ENCODE measurements at regions not wholly inside any gene's neighbourhood (a gene's known extent, or its start where the extent isn't known, plus 50 kb on each side); places are given as distances from the start of the nearest gene placed in this dataset.
A peak's percentile ranks its signal among the peaks of the same experiment; 100 is the strongest.

GRCh38 chr3:150082898-150083654 lies 112.4 kb upstream of the PFN2 start:
- H3K4me3 ChIP-seq (replicated peaks in 1 of 2; ENCODE audit: low read depth in 2 of 2, low read length in 2 of 2) = peak overlapping the region; percentile 3 to 22
- TF ChIP-seq CTCF (IDR thresholded peaks at IDR 0.05; ENCODE audit: low read depth, low read length) = no peak
- DNase-seq (ENCODE audit: low read depth in 2 of 2) = no peak

DNA sequence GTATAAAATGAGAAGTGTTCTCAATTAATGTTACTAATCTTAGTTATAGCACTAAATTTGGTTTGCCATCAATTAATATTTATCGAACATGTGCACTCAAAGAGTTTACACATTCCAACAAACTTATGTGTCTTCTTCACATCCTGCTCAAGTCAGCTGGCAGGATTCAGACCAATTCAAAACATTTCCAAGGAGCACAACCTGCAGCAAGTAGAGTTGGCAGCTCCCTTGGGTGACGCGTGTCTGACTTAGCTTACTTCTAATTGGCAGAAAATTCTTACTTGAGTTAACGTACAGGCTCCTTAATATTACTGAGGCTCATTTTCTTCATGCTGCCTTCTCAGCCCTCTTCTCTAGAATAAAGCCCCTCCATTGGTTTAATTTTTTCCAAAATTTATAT lies 110.4 kb upstream of the PFN2 start:
- DNase-seq (ENCODE audit: low read depth in 2 of 2) = peak; percentile 49 to 68
- no peak overlapping the region for H3K4me3 ChIP-seq (replicated peaks in 1 of 2; ENCODE audit: low read depth in 2 of 2, low read length in 2 of 2)
- no peak for TF ChIP-seq CTCF (IDR thresholded peaks at IDR 0.05; ENCODE audit: low read depth, low read length)

DNA sequence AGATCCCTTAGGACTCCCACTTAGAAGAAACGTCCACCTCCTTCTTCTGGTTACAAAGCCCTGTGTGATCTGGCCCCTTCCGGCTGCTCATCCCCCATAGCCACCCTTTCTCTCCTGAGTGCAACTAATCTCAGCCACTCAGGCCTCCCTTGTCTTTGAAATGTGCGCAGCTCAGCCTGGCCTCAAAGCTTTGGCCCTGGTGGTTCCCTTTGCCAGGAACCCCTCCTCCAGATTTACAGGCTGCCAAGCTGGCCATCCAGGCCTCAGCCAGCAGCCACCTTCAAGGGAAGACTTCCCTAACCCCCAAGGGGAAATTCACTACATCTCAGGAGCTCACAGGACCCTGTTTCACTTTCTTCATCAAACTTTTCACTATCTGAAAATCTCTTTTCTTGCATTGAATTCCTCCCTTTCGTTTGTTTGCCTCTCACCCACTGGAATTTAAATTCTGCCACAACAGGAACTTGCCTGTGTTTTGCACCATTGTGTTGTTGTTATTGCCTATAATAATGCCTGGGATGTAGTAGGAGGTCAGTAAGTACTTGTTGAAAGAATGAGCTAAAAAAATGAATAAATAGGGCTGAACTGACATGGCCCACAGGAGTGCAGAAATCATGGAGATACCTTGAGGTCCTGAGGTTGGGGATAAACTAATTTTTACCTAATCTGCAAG lies 109.5 kb upstream of the PFN2 start:
- DNase-seq (ENCODE audit: low read depth in 2 of 2) = peak in 1 of 2 donors; percentile 26
- TF ChIP-seq CTCF (IDR thresholded peaks at IDR 0.05; ENCODE audit: low read depth, low read length) = no peak
- no peak overlapping the region for H3K4me3 ChIP-seq (replicated peaks in 1 of 2; ENCODE audit: low read depth in 2 of 2, low read length in 2 of 2)

GRCh38 chr3:150079029-150079739 lies 108.5 kb upstream of the PFN2 start:
- no peak overlapping the region for H3K4me3 ChIP-seq (replicated peaks in 1 of 2; ENCODE audit: low read depth in 2 of 2, low read length in 2 of 2)
- no peak for TF ChIP-seq CTCF (IDR thresholded peaks at IDR 0.05; ENCODE audit: low read depth, low read length)
- peak; percentile 89 to 91 for DNase-seq (ENCODE audit: low read depth in 2 of 2)

DNA sequence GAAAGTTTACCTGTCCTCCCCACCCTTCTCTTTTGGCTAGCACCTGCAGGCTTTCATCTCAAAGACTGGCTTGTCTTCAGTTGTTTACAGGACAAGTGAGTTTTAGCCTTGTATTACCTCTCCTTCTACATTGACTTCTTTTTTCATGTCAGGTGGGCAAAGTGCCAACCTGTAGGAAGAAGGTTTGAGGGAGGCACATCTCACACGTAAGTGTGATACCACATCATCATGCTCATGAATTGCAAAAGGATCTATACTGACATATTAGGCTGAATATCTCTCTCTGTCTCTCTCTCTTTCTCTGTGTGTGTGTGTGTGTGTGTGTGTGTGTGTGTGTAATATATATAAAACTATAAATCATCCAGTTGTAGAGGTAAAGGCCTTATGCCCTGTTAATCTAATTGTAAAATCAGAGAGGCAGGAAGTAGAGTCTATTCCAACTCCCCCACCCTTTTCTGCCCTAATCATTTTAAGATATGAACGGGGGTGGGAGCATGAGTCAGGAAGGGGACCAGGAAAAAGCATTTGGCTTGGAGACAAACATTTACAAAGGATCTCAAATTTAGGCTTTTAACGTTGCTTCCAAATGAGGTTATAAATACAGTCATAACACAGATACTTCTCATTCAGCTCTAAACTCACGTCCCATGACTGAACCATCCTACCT lies 107.0 kb upstream of the PFN2 start:
- TF ChIP-seq CTCF (IDR thresholded peaks at IDR 0.05; ENCODE audit: low read depth, low read length) = no peak
- DNase-seq (ENCODE audit: low read depth in 2 of 2) = peak in 1 of 2 donors; percentile 58
- H3K4me3 ChIP-seq (replicated peaks in 1 of 2; ENCODE audit: low read depth in 2 of 2, low read length in 2 of 2) = no peak overlapping the region

DNA sequence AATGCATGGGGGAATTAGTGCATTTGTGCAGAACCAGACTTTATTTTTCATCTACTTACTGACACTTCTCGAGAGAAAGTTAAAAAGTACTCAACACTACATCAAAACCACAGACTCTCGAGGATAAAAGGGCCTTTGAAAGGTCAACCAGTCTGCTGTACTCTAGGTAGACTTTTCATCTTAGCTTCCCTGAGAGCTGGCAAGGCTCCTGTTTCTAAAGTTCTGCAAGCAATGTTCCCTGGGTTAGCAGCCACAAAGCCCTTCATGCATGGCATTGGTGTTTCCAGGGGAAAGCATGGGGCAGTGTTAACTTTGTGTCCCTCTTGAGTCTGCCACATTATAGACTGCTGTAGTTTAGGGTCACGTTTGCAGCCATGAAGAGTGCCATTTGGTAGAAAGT lies 106.4 kb upstream of the PFN2 start:
- no peak overlapping the region for H3K4me3 ChIP-seq (replicated peaks in 1 of 2; ENCODE audit: low read depth in 2 of 2, low read length in 2 of 2)
- DNase-seq (ENCODE audit: low read depth in 2 of 2) = no peak
- no peak for TF ChIP-seq CTCF (IDR thresholded peaks at IDR 0.05; ENCODE audit: low read depth, low read length)
